OCI-LY7 (cell line): ENCODE measurements at regions not wholly inside any gene's neighbourhood (a gene's known extent, or its start where the extent isn't known, plus 50 kb on each side); places are given as distances from the start of the nearest gene placed in this dataset.

Experiments used
- CTCF ChIP-seq: fragments of 200-600 bp; sonication (generic); conservative IDR thresholded peaks from 2 replicates; pipeline ENCODE4 v1.5.1; 2014; ENCODE audit warnings: mild to moderate bottlenecking, antibody characterized with exemption, low read length, moderate library complexity, mixed read lengths
- EZH2phosphoT487 ChIP-seq: fragments of 200-600 bp; sonication (generic); IDR thresholded peaks from 2 replicates; pipeline ENCODE4 v1.6.1; 2018; ENCODE audit warnings: low read depth, borderline replicate concordance, mild to moderate bottlenecking, mixed run types, antibody characterized with exemption, low read length, moderate library complexity, mixed read lengths

GRCh38 chr3:32630266-32630665 lies 54.7 kb upstream of the CNOT10 start:
- TF ChIP-seq CTCF (no peak), EZH2phosphoT487 (no peak)
